SK-N-SH treated with all-trans-retinoic acid at 6 μM for 48 hours (cell line): ENCODE measurements at regions not wholly inside any gene's neighbourhood (a gene's known extent, or its start where the extent isn't known, plus 50 kb on each side); places are given as distances from the start of the nearest gene placed in this dataset.

Source experiments
- CSDC2 ChIP-seq: fragments of 250-450 bp; sonication (Bioruptor Pico); IDR thresholded peaks from 2 replicates; pipeline ENCODE4 v1.5.0; 2020; ENCODE audit warnings: mild to moderate bottlenecking, moderate library complexity
- ESRRG ChIP-seq: fragments of 250-450 bp; sonication (Bioruptor Pico); IDR thresholded peaks from 2 replicates; pipeline ENCODE4 v1.6.1; 2021; ENCODE audit warnings: mild to moderate bottlenecking
- GLIS3 ChIP-seq: fragments of 250-450 bp; sonication (Bioruptor Pico); IDR thresholded peaks from 2 replicates; pipeline ENCODE4 v1.5.0; 2020; ENCODE audit warnings: mild to moderate bottlenecking, moderate library complexity
- ISL1 ChIP-seq: fragments of 250-450 bp; sonication (Bioruptor Pico); IDR thresholded peaks from 2 replicates; pipeline ENCODE4 v2.1.2; 2022; ENCODE audit warnings: mild to moderate bottlenecking, moderate library complexity
- OSR1 ChIP-seq: fragments of 250-450 bp; sonication (Bioruptor Pico); IDR thresholded peaks from 2 replicates; pipeline ENCODE4 v1.8.0; 2022; ENCODE audit warnings: moderate library complexity, mild to moderate bottlenecking, inconsistent platforms
- RARB ChIP-seq: fragments of 250-450 bp; sonication (Bioruptor Pico); IDR thresholded peaks from 2 replicates; pipeline ENCODE4 v1.8.0; 2021; ENCODE audit warnings: mild to moderate bottlenecking, moderate library complexity
- ZC3H10 ChIP-seq: fragments of 250-450 bp; sonication (Bioruptor Pico); IDR thresholded peaks from 2 replicates; pipeline ENCODE4 v1.5.1; 2021; ENCODE audit warnings: mild to moderate bottlenecking, moderate library complexity
- ZFP3 ChIP-seq: fragments of 250-450 bp; sonication (Bioruptor Pico); IDR thresholded peaks from 2 replicates; pipeline ENCODE4 v1.5.0; 2020; ENCODE audit warnings: mild to moderate bottlenecking, moderate library complexity
- ZFP30 ChIP-seq: fragments of 450-650 bp; formaldehyde crosslinking; IDR thresholded peaks from 2 replicates; pipeline ENCODE4 v1.5.0; 2022; ENCODE audit warnings: mild to moderate bottlenecking, moderate library complexity
- ZNF565 ChIP-seq: fragments of 450-650 bp; formaldehyde crosslinking; conservative IDR thresholded peaks from 2 replicates; pipeline ENCODE4 v1.5.0; 2020; ENCODE audit warnings: low read depth, mild to moderate bottlenecking, moderate library complexity
- ZNF70 ChIP-seq: fragments of 450-650 bp; formaldehyde crosslinking; IDR thresholded peaks from 2 replicates; pipeline ENCODE4 v1.5.0; 2020; ENCODE audit warnings: mild to moderate bottlenecking, moderate library complexity
- TF ChIP-seq, protein P1 (sequence below): fragments of 250-450 bp; sonication (Bioruptor Pico); IDR thresholded peaks from 2 replicates; pipeline ENCODE4 v1.5.1; 2021; ENCODE audit warnings: mild to moderate bottlenecking, moderate library complexity
- TF ChIP-seq, protein P2 (sequence below): fragments of 250-450 bp; sonication (Bioruptor Pico); IDR thresholded peaks from 2 replicates; pipeline ENCODE4 v1.8.0; 2020; ENCODE audit warnings: mild to moderate bottlenecking, moderate library complexity, borderline replicate concordance
- TF ChIP-seq, protein P3 (sequence below): fragments of 250-450 bp; sonication (Bioruptor Pico); IDR thresholded peaks from 2 replicates; pipeline ENCODE4 v1.5.1; 2020; ENCODE audit warnings: low read depth, mild to moderate bottlenecking, moderate library complexity

GRCh38 chr6:131490441-131490840 is 82.6 kb upstream of the ARG1 start:
- no peak for TF ChIP-seq CSDC2 (CRISPR knock-in tag)
- no peak for TF ChIP-seq ZFP30 (CRISPR knock-in tag)
- no peak for TF ChIP-seq RARB
- TF ChIP-seq ZFP3: no peak
- no peak for TF ChIP-seq ISL1 (CRISPR knock-in tag)
- TF ChIP-seq, protein P1, sequence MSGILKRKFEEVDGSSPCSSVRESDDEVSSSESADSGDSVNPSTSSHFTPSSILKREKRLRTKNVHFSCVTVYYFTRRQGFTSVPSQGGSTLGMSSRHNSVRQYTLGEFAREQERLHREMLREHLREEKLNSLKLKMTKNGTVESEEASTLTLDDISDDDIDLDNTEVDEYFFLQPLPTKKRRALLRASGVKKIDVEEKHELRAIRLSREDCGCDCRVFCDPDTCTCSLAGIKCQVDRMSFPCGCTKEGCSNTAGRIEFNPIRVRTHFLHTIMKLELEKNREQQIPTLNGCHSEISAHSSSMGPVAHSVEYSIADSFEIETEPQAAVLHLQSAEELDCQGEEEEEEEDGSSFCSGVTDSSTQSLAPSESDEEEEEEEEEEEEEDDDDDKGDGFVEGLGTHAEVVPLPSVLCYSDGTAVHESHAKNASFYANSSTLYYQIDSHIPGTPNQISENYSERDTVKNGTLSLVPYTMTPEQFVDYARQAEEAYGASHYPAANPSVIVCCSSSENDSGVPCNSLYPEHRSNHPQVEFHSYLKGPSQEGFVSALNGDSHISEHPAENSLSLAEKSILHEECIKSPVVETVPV (CRISPR knock-in tag): no peak
- TF ChIP-seq ZNF70 (CRISPR knock-in tag): no peak
- TF ChIP-seq ESRRG (CRISPR knock-in tag): no peak
- TF ChIP-seq, protein P2, sequence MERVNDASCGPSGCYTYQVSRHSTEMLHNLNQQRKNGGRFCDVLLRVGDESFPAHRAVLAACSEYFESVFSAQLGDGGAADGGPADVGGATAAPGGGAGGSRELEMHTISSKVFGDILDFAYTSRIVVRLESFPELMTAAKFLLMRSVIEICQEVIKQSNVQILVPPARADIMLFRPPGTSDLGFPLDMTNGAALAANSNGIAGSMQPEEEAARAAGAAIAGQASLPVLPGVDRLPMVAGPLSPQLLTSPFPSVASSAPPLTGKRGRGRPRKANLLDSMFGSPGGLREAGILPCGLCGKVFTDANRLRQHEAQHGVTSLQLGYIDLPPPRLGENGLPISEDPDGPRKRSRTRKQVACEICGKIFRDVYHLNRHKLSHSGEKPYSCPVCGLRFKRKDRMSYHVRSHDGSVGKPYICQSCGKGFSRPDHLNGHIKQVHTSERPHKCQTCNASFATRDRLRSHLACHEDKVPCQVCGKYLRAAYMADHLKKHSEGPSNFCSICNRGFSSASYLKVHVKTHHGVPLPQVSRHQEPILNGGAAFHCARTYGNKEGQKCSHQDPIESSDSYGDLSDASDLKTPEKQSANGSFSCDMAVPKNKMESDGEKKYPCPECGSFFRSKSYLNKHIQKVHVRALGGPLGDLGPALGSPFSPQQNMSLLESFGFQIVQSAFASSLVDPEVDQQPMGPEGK (CRISPR knock-in tag): no peak
- TF ChIP-seq, protein P3, sequence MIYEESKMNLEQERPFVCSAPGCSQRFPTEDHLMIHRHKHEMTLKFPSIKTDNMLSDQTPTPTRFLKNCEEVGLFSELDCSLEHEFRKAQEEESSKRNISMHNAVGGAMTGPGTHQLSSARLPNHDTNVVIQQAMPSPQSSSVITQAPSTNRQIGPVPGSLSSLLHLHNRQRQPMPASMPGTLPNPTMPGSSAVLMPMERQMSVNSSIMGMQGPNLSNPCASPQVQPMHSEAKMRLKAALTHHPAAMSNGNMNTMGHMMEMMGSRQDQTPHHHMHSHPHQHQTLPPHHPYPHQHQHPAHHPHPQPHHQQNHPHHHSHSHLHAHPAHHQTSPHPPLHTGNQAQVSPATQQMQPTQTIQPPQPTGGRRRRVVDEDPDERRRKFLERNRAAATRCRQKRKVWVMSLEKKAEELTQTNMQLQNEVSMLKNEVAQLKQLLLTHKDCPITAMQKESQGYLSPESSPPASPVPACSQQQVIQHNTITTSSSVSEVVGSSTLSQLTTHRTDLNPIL (CRISPR knock-in tag): no peak
- no peak for TF ChIP-seq GLIS3 (CRISPR knock-in tag)
- TF ChIP-seq ZNF565 (CRISPR knock-in tag): no peak
- no peak for TF ChIP-seq OSR1
- no peak for TF ChIP-seq ZC3H10 (CRISPR knock-in tag)
